ENCODE measurements at regions not wholly inside any gene's neighbourhood (a gene's known extent, or its start where the extent isn't known, plus 50 kb on each side); places are given as distances from the start of the nearest gene placed in this dataset.

GRCh38 chr9:119114681-119115080 is 254.6 kb downstream of the BRINP1 start:
- Histone ChIP-seq H3K9me3 (ENCODE audit: control insufficient read depth, insufficient read depth, low read depth, low read length) (no peaks in the 10 kb centered on the region), H3K27ac (ENCODE audit: extremely low read depth, low read depth, low read length) (no peak overlapping the region), H3K4me1 (ENCODE audit: control insufficient read depth, insufficient read depth, low read length) (no peaks in the 10 kb centered on the region), H3K4me3 (ENCODE audit: low read depth, low read length) (no peak overlapping the region), H3K36me3 (ENCODE audit: control insufficient read depth in 2 of 2, insufficient read depth in 1 of 2, low read length in 2 of 2) (no peaks in the 10 kb centered on the region)
- POLR2A ChIA-PET, result no interaction called here
- TF ChIP-seq ZBTB20 (tag by site-specific recombination; IDR thresholded peaks at IDR 0.05) (no peak), PRDM1 (tag by site-specific recombination; IDR thresholded peaks at IDR 0.05) (no peak), ZFP37 (tag by site-specific recombination; IDR thresholded peaks at IDR 0.05) (no peak), ZNF362 (tag by site-specific recombination; IDR thresholded peaks at IDR 0.05) (no peak), ZNF202 (tag by site-specific recombination; IDR thresholded peaks at IDR 0.05; ENCODE audit: borderline replicate concordance) (no peak), ZNF843 (tag by site-specific recombination; IDR thresholded peaks at IDR 0.05) (no peak), ZNF529 (tag by site-specific recombination; IDR thresholded peaks at IDR 0.05; ENCODE audit: insufficient replicate concordance) (no peak), ZNF211 (tag by site-specific recombination; IDR thresholded peaks at IDR 0.05; ENCODE audit: low read depth) (no peak), ZNF311 (tag by site-specific recombination; IDR thresholded peaks at IDR 0.05; ENCODE audit: borderline replicate concordance) (no peak), ZNF280D (tag by site-specific recombination; IDR thresholded peaks at IDR 0.05) (no peak), ZNF221 (tag by site-specific recombination; IDR thresholded peaks at IDR 0.05; ENCODE audit: borderline replicate concordance) (no peak), ZNF707 (tag by site-specific recombination; IDR thresholded peaks at IDR 0.05) (no peak), SCRT1 (tag by site-specific recombination; IDR thresholded peaks at IDR 0.05; ENCODE audit: borderline replicate concordance) (no peak), REPIN1 (tag by site-specific recombination; IDR thresholded peaks at IDR 0.05; ENCODE audit: low read depth) (no peak)
- TF ChIP-seq, protein P1, sequence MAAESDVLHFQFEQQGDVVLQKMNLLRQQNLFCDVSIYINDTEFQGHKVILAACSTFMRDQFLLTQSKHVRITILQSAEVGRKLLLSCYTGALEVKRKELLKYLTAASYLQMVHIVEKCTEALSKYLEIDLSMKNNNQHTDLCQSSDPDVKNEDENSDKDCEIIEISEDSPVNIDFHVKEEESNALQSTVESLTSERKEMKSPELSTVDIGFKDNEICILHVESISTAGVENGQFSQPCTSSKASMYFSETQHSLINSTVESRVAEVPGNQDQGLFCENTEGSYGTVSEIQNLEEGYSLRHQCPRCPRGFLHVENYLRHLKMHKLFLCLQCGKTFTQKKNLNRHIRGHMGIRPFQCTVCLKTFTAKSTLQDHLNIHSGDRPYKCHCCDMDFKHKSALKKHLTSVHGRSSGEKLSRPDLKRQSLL (tag by site-specific recombination; IDR thresholded peaks at IDR 0.05), result no peak
- TF ChIP-seq, protein P2, sequence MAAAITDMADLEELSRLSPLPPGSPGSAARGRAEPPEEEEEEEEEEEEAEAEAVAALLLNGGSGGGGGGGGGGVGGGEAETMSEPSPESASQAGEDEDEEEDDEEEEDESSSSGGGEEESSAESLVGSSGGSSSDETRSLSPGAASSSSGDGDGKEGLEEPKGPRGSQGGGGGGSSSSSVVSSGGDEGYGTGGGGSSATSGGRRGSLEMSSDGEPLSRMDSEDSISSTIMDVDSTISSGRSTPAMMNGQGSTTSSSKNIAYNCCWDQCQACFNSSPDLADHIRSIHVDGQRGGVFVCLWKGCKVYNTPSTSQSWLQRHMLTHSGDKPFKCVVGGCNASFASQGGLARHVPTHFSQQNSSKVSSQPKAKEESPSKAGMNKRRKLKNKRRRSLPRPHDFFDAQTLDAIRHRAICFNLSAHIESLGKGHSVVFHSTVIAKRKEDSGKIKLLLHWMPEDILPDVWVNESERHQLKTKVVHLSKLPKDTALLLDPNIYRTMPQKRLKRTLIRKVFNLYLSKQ (tag by site-specific recombination; IDR thresholded peaks at IDR 0.05; ENCODE audit: borderline replicate concordance), result no peak
- CTCF ChIA-PET, result no interaction called here

Data from HEK293 (cell line).